Neural cell (in vitro differentiated cells): ENCODE measurements at regions not wholly inside any gene's neighbourhood (a gene's known extent, or its start where the extent isn't known, plus 50 kb on each side); places are given as distances from the start of the nearest gene placed in this dataset.

Source experiments
- H2AFZ ChIP-seq: fragments of 200-600, 300-800 bp; sonication (generic), shearing (Covaris generic); 2 replicates; pipeline ENCODE4 v1.6.0; 2014; ENCODE audit warnings: low read depth, mild to moderate bottlenecking, antibody characterized with exemption, low read length, moderate library complexity
- H3F3A ChIP-seq: fragments of 200-600 bp; shearing (Covaris generic); 2 replicates; pipeline ENCODE4 v1.6.1; 2016; ENCODE audit warnings: mild to moderate bottlenecking, moderate library complexity, mixed read lengths, antibody characterized with exemption, low read length; ENCODE audit not compliant: insufficient read depth, poor library complexity, severe bottlenecking
- H3K27ac ChIP-seq: fragments of 200-600, 300-800 bp; sonication (generic), shearing (Covaris generic); 2 replicates; pipeline ENCODE4 v1.5.1; 2014; ENCODE audit warnings: mild to moderate bottlenecking, low read length, moderate library complexity
- H3K27me3 ChIP-seq: fragments of 300-800, 200-600 bp; sonication (generic), shearing (Covaris generic); 2 replicates; pipeline ENCODE4 v1.6.0; 2014; ENCODE audit warnings: mild to moderate bottlenecking, low read depth, low read length, moderate library complexity; ENCODE audit not compliant: insufficient read depth
- H3K36me3 ChIP-seq: fragments of 300-800, 200-600 bp; sonication (generic), shearing (Covaris generic); 2 replicates; pipeline ENCODE4 v1.5.1; 2014; ENCODE audit warnings: mild to moderate bottlenecking, antibody characterized with exemption, low read length, moderate library complexity; ENCODE audit not compliant: insufficient read depth
- H3K4me2 ChIP-seq: fragments of 300-800, 200-600 bp; sonication (generic), shearing (Covaris generic); 2 replicates; pipeline ENCODE4 v1.6.0; 2014; ENCODE audit warnings: mild to moderate bottlenecking, low read length
- H3K4me3 ChIP-seq: fragments of 300-800, 200-600 bp; sonication (generic), shearing (Covaris generic); 2 replicates; pipeline ENCODE4 v1.5.1; 2014; ENCODE audit warnings: mild to moderate bottlenecking, low read length, moderate library complexity
- H3K79me2 ChIP-seq: fragments of 200-600 bp; shearing (Covaris generic); replicated peaks from 2 replicates; pipeline ENCODE4 v1.6.0; 2014; ENCODE audit warnings: mild to moderate bottlenecking, low read length, moderate library complexity; ENCODE audit not compliant: insufficient read depth
- H3K9ac ChIP-seq: fragments of 300-800, 200-600 bp; sonication (generic), shearing (Covaris generic); 2 replicates; pipeline ENCODE4 v1.6.1; 2016; ENCODE audit warnings: mild to moderate bottlenecking, low read length, mixed read lengths
- H3K9me2 ChIP-seq: fragments of 200-600 bp; shearing (Covaris generic); 2 replicates; pipeline ENCODE4 v1.6.1; 2016; ENCODE audit warnings: mild to moderate bottlenecking, low read length, mixed read lengths; ENCODE audit not compliant: insufficient read depth
- H3K9me3 ChIP-seq: fragments of 200-600, 300-800 bp; sonication (generic), shearing (Covaris generic); 2 replicates; pipeline ENCODE4 v1.6.1; 2016; ENCODE audit warnings: mild to moderate bottlenecking, mixed run types, low read length, moderate library complexity, mixed read lengths
- H4K20me1 ChIP-seq: fragments of 200-600 bp; shearing (Covaris generic); 2 replicates; pipeline ENCODE4 v1.6.1; 2016; ENCODE audit warnings: mild to moderate bottlenecking, mixed run types; ENCODE audit not compliant: insufficient read depth
- EP300 ChIP-seq: fragments of 450-650 bp; conservative IDR thresholded peaks from 2 replicates; pipeline ENCODE4 v1.6.1; 2014; ENCODE audit warnings: antibody characterized with exemption, mild to moderate bottlenecking, moderate library complexity; ENCODE audit not compliant: poor library complexity, severe bottlenecking
- EZH2 ChIP-seq: fragments of 200-600, 300-800 bp; shearing (Covaris generic), sonication (generic); IDR thresholded peaks from 2 replicates; pipeline ENCODE4 v1.6.1; 2014; ENCODE audit warnings: antibody characterized with exemption, low read length, borderline replicate concordance, mild to moderate bottlenecking; ENCODE audit not compliant: insufficient read depth, poor library complexity, severe bottlenecking
- MXI1 ChIP-seq: fragments of 450-650 bp; conservative IDR thresholded peaks from 2 replicates; pipeline ENCODE4 v1.6.1; 2014; ENCODE audit warnings: antibody characterized with exemption, mild to moderate bottlenecking; ENCODE audit not compliant: poor library complexity, severe bottlenecking
- POLR2AphosphoS5 ChIP-seq: IDR thresholded peaks from 2 replicates; pipeline ENCODE4 v1.6.1; 2012
- RAD21 ChIP-seq: fragments of 450-650 bp; conservative IDR thresholded peaks from 2 replicates; pipeline ENCODE4 v1.6.1; 2014; ENCODE audit warnings: antibody characterized with exemption, mild to moderate bottlenecking, moderate library complexity
- SMC3 ChIP-seq: fragments of 450-650 bp; conservative IDR thresholded peaks from 2 replicates; pipeline ENCODE4 v1.6.1; 2014; ENCODE audit warnings: antibody characterized with exemption, mild to moderate bottlenecking, moderate library complexity; ENCODE audit not compliant: poor library complexity
- TAF1 ChIP-seq: IDR thresholded peaks from 2 replicates; pipeline ENCODE4 v1.6.1; 2012; ENCODE audit warnings: low read depth
- TF ChIP-seq, protein P1 (sequence below): fragments of 450-650 bp; IDR thresholded peaks from 2 replicates; pipeline ENCODE4 v1.5.1; 2014; ENCODE audit warnings: antibody characterized with exemption, mild to moderate bottlenecking, moderate library complexity; ENCODE audit not compliant: poor library complexity, severe bottlenecking
- TF ChIP-seq, protein P2 (sequence below): IDR thresholded peaks from 2 replicates; pipeline ENCODE4 v1.6.1; 2012; ENCODE audit warnings: borderline replicate concordance

- Histone ChIP-seq H4K20me1 (no peaks in the 10 kb centered on the region), H3F3A (no peaks in the 10 kb centered on the region), H3K9me3 (no peaks in the 10 kb centered on the region), H2AFZ (no peak overlapping the region), H3K9me2 (no peaks in the 10 kb centered on the region), H3K4me3 (no peak overlapping the region), H3K4me2 (no peak overlapping the region), H3K9ac (no peak overlapping the region), H3K79me2 (no peaks in the 10 kb centered on the region), H3K27ac (no peak overlapping the region), H3K36me3 (no peaks in the 10 kb centered on the region), H3K27me3 (no peaks in the 10 kb centered on the region)
- TF ChIP-seq, protein P1, sequence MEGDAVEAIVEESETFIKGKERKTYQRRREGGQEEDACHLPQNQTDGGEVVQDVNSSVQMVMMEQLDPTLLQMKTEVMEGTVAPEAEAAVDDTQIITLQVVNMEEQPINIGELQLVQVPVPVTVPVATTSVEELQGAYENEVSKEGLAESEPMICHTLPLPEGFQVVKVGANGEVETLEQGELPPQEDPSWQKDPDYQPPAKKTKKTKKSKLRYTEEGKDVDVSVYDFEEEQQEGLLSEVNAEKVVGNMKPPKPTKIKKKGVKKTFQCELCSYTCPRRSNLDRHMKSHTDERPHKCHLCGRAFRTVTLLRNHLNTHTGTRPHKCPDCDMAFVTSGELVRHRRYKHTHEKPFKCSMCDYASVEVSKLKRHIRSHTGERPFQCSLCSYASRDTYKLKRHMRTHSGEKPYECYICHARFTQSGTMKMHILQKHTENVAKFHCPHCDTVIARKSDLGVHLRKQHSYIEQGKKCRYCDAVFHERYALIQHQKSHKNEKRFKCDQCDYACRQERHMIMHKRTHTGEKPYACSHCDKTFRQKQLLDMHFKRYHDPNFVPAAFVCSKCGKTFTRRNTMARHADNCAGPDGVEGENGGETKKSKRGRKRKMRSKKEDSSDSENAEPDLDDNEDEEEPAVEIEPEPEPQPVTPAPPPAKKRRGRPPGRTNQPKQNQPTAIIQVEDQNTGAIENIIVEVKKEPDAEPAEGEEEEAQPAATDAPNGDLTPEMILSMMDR: no peak
- TF ChIP-seq RAD21 (no peak), EP300 (no peak), MXI1 (no peak), SMC3 (no peak), TAF1 (no peak), POLR2AphosphoS5 (no peak), EZH2 (no peak)
- TF ChIP-seq, protein P2, sequence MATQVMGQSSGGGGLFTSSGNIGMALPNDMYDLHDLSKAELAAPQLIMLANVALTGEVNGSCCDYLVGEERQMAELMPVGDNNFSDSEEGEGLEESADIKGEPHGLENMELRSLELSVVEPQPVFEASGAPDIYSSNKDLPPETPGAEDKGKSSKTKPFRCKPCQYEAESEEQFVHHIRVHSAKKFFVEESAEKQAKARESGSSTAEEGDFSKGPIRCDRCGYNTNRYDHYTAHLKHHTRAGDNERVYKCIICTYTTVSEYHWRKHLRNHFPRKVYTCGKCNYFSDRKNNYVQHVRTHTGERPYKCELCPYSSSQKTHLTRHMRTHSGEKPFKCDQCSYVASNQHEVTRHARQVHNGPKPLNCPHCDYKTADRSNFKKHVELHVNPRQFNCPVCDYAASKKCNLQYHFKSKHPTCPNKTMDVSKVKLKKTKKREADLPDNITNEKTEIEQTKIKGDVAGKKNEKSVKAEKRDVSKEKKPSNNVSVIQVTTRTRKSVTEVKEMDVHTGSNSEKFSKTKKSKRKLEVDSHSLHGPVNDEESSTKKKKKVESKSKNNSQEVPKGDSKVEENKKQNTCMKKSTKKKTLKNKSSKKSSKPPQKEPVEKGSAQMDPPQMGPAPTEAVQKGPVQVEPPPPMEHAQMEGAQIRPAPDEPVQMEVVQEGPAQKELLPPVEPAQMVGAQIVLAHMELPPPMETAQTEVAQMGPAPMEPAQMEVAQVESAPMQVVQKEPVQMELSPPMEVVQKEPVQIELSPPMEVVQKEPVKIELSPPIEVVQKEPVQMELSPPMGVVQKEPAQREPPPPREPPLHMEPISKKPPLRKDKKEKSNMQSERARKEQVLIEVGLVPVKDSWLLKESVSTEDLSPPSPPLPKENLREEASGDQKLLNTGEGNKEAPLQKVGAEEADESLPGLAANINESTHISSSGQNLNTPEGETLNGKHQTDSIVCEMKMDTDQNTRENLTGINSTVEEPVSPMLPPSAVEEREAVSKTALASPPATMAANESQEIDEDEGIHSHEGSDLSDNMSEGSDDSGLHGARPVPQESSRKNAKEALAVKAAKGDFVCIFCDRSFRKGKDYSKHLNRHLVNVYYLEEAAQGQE: no peak
These were observed 704.8 kb upstream of the TENM3 start for GRCh38 chr4:181538431-181538830.

DNA sequence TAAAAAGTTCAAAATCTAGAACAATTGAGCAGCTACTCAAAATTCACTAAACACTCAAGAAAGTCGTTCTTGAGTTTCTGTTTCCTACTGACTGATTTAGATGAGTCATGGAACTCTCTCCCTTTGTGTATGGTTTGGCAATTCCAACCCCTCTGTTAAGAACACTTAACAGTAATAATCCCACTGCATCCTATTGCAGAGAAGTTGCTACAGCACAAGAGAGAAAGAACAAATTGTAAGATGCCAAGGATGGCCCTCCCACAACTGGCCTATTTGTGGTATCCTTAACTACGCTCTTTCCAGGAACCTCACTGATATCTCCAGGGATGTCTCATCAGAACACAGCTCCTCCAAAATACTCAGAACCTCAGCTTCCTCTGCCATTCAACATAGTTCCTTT, 701.8 kb upstream of the TENM3 start:
- Histone ChIP-seq H3K27me3 (no peaks in the 10 kb centered on the region), H4K20me1 (no peaks in the 10 kb centered on the region), H3F3A (no peaks in the 10 kb centered on the region), H3K36me3 (no peaks in the 10 kb centered on the region), H3K9me2 (no peaks in the 10 kb centered on the region), H3K9ac (no peak overlapping the region), H3K4me2 (no peak overlapping the region), H3K27ac (no peak overlapping the region), H3K9me3 (no peaks in the 10 kb centered on the region), H3K79me2 (no peaks in the 10 kb centered on the region), H3K4me3 (no peak overlapping the region), H2AFZ (no peak overlapping the region)
- TF ChIP-seq TAF1 (no peak), MXI1 (no peak), POLR2AphosphoS5 (no peak), SMC3 (no peak), EP300 (no peak), EZH2 (no peak)
- TF ChIP-seq, protein P1: no peak
- TF ChIP-seq, protein P2: no peak
